ENCODE measurements at regions not wholly inside any gene's neighbourhood (a gene's known extent, or its start where the extent isn't known, plus 50 kb on each side); places are given as distances from the start of the nearest gene placed in this dataset.

GRCh38 chr11:121717296-121717695 lies 264.5 kb upstream of the SORL1-AS1 start:
- no peak for TF ChIP-seq CTCF (conservative IDR thresholded peaks at IDR 0.05; ENCODE audit: low read depth, low read length)
- no peak overlapping the region for H3K4me3 ChIP-seq (ENCODE audit: low read depth, low read length)
- no peak for DNase-seq (ENCODE audit: low read depth)

- TF ChIP-seq CTCF (conservative IDR thresholded peaks at IDR 0.05; ENCODE audit: low read depth, low read length), result no peak
- H3K4me3 ChIP-seq (ENCODE audit: low read depth, low read length), result no peak overlapping the region
- peak; percentile 59 for DNase-seq (ENCODE audit: low read depth)
Observed at GRCh38 chr11:121716060-121716459, 263.3 kb upstream of the SORL1-AS1 start.

- DNase-seq (ENCODE audit: low read depth), result no peak
- TF ChIP-seq CTCF (conservative IDR thresholded peaks at IDR 0.05; ENCODE audit: low read depth, low read length), result no peak
- H3K4me3 ChIP-seq (ENCODE audit: low read depth, low read length), result no peak overlapping the region
Observed at GRCh38 chr11:121715405-121715804, 262.6 kb upstream of the SORL1-AS1 start.

DNA sequence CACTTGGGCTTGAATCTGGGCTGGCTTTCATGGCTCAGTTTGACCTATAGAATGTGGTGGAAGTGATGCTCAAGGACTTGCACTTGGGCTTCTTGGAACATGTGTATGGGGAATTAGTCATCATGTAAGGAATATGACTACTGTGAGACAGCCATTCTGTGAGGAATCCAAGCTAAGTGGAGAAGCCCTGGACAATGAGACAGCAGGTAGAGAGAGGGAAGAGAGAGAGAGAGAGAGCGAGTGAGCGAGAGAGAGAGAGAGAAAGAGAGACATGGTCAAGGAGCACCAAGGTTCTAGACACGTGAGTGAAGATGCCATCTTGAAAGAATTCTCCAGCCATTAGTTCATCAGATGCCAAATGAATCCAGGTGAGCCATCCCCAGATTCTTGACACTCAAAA lies 261.6 kb upstream of the SORL1-AS1 start:
- DNase-seq (ENCODE audit: low read depth), result no peak
- no peak for TF ChIP-seq CTCF (conservative IDR thresholded peaks at IDR 0.05; ENCODE audit: low read depth, low read length)
- no peak overlapping the region for H3K4me3 ChIP-seq (ENCODE audit: low read depth, low read length)

DNA sequence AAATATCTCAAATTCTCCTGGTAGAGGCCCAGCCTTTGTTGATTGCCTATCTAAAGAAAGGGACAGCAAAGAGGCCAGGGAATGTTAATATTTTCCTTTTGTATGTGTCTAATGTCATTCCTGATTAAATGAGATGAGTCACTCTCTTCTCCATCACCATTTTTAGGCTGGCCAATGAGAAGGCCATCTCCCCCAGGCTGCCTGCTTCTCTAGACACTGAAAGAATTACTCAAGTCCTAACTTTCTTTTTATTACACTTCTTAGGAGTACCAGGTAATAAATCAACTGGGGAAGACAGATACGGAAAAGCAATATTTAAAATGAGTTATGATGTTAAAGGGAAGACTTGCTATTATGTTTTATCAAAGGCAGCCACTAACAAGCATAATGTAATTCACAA lies 259.2 kb upstream of the SORL1-AS1 start:
- DNase-seq (ENCODE audit: low read depth), result no peak

GRCh38 chr11:121711236-121711635 lies 258.5 kb upstream of the SORL1-AS1 start:
- no peak overlapping the region for H3K4me3 ChIP-seq (ENCODE audit: low read depth, low read length)
- TF ChIP-seq CTCF (conservative IDR thresholded peaks at IDR 0.05; ENCODE audit: low read depth, low read length), result no peak
- no peak for DNase-seq (ENCODE audit: low read depth)

More for the DNA sequence above, 259.2 kb upstream of the SORL1-AS1 start:
- no peak for TF ChIP-seq CTCF (conservative IDR thresholded peaks at IDR 0.05; ENCODE audit: low read depth, low read length)
- no peak overlapping the region for H3K4me3 ChIP-seq (ENCODE audit: low read depth, low read length)

DNA sequence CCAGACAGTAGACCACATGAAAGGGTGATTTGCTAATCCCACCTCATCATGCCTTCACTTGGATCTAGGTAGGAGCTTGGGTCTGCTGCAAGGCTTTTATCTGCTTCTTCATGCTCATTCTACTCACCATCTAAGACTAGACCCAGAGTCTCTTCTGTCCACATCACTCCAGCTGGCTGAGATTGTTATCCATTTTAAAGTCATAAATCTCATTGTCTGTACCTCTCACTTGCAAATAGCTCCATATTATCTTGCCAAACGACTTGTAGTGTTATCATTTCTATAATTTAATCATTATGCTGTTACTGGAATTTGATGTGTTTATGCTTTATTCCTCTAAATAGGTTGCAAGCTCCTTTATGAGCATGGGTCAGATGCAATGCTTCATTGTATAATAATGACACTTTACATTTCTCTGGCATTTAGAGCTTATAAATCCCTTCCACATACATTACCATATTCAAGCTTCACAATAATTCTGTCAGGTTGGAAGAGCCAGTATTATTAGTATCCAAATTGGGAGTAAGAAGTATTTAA lies 254.2 kb upstream of the SORL1-AS1 start:
- no peak for TF ChIP-seq CTCF (conservative IDR thresholded peaks at IDR 0.05; ENCODE audit: low read depth, low read length)
- no peak overlapping the region for H3K4me3 ChIP-seq (ENCODE audit: low read depth, low read length)

More for the DNA sequence above, 254.2 kb upstream of the SORL1-AS1 start:
- no peak for DNase-seq (ENCODE audit: low read depth)
